ENCODE measurements at regions not wholly inside any gene's neighbourhood (a gene's known extent, or its start where the extent isn't known, plus 50 kb on each side); places are given as distances from the start of the nearest gene placed in this dataset.

GRCh38 chr6:95795927-95796326 lies 218.6 kb downstream of the MANEA start:
- Histone ChIP-seq H3K36me3 (ENCODE audit: insufficient read depth) (no peaks in the 10 kb centered on the region), H3F3A (replicated peaks; ENCODE audit: low read depth) (no peaks in the 10 kb centered on the region), H3K79me2 (replicated peaks; ENCODE audit: insufficient read depth) (no peaks in the 10 kb centered on the region), H3K27ac (ENCODE audit: low read depth) (no peak overlapping the region), H2AFZ (no peak overlapping the region), H3K4me1 (ENCODE audit: insufficient read depth) (no peaks in the 10 kb centered on the region), H3K4me2 (no peak overlapping the region), H3K27me3 (ENCODE audit: insufficient read depth) (peaks cover 43% of the 10 kb centered on the region), H3K9me2 (ENCODE audit: insufficient read depth) (0 out of 2 replicates have a peak, but pooled peaks cover 3% of the 10 kb centered on the region), H3K4me3 (no peak overlapping the region), H4K20me1 (replicated peaks; ENCODE audit: insufficient read depth) (peaks cover 3% of the 10 kb centered on the region; the same call in 1 of the 2 replicates)
- no peaks in the 10 kb centered on the region for H3K36me3 Mint-ChIP-seq (ENCODE audit: low read depth)
- no peaks in the 10 kb centered on the region; the same call in 2 of the 3 replicates for H3K9me3 Mint-ChIP-seq
- ATAC-seq: no peak
- no peak for TF ChIP-seq REST (IDR thresholded peaks at IDR 0.05; ENCODE audit: unreplicated experiment)
- no peak for TF ChIP-seq CREB1 (CRISPR knock-in tag; IDR thresholded peaks at IDR 0.05; ENCODE audit: low read depth)
- no peak for TF ChIP-seq STAT1 (IDR thresholded peaks at IDR 0.05; ENCODE audit: unreplicated experiment)
- TF ChIP-seq NANOG (IDR thresholded peaks at IDR 0.05; ENCODE audit: borderline replicate concordance): no peak
- TF ChIP-seq POLR2AphosphoS5 (IDR thresholded peaks at IDR 0.05; ENCODE audit: low read depth): no peak
- no peak for TF ChIP-seq ZNF462 (CRISPR knock-in tag; IDR thresholded peaks at IDR 0.05)
- no peak for TF ChIP-seq EZH2phosphoT487 (IDR thresholded peaks at IDR 0.05; ENCODE audit: unreplicated experiment)
- no peak for TF ChIP-seq ETS1 (IDR thresholded peaks at IDR 0.05)
- TF ChIP-seq ZNF114 (CRISPR knock-in tag; IDR thresholded peaks at IDR 0.05): no peak
- no peak for TF ChIP-seq EZH2 (IDR thresholded peaks at IDR 0.05; ENCODE audit: low read depth, unreplicated experiment)
- no peak for TF ChIP-seq JUNB (IDR thresholded peaks at IDR 0.05; ENCODE audit: unreplicated experiment)
- no peak for TF ChIP-seq ZNF331 (CRISPR knock-in tag; IDR thresholded peaks at IDR 0.05; ENCODE audit: low read depth)
- no peak for TF ChIP-seq CTCF (conservative IDR thresholded peaks at IDR 0.05; ENCODE audit: low read depth in 2 of 2)
- H3K4me3 Mint-ChIP-seq: no peak overlapping the region
- H3K27me3 Mint-ChIP-seq (ENCODE audit: insufficient read depth, low read depth, poor library complexity): peaks cover 29% of the 10 kb centered on the region
- no peak overlapping the region for H3K27ac Mint-ChIP-seq
- no peaks in the 10 kb centered on the region for H3K4me1 Mint-ChIP-seq
- DNase-seq (ENCODE audit: low spot score): no peak
